WTC11 (cell line): ENCODE measurements at regions not wholly inside any gene's neighbourhood (a gene's known extent, or its start where the extent isn't known, plus 50 kb on each side); places are given as distances from the start of the nearest gene placed in this dataset.

ENCODE experiments used
- ATAC-seq: fragments of 200-7000 bp; cut with Tn5 transposase; 2 replicates; pipeline ENCODE4 v1.10.0; 2021; ENCODE audit warnings: mild to moderate bottlenecking, moderate library complexity
- CTCF ChIA-PET: fragments of 300-600 bp; sonication (Branson Sonifier 250); formaldehyde crosslinking; loops from one replicate; lab custom pipeline; 2021; ENCODE audit warnings: antibody characterized with exemption; lab: Charles Lee
- POLR2A ChIA-PET: fragments of 350-600 bp; sonication (Branson Sonifier 250); formaldehyde crosslinking; loops from one replicate; lab custom pipeline; 2021; ENCODE audit warnings: antibody characterized with exemption; lab: Charles Lee
- DNase-seq: peaks from one replicate; pipeline ENCODE4 v3.0.0; 2021; ENCODE audit warnings: low spot score
- H3K27ac Mint-ChIP-seq: 2 replicates; pipeline ENCODE4 v1.8.0; 2021; ENCODE audit warnings: mixed read lengths
- H3K27me3 Mint-ChIP-seq: 2 replicates; pipeline ENCODE4 v1.8.0; 2021; ENCODE audit warnings: low read depth, mild to moderate bottlenecking, moderate library complexity, mixed read lengths
- H3K36me3 Mint-ChIP-seq: 2 replicates; pipeline ENCODE4 v1.8.0; 2021; ENCODE audit warnings: mixed read lengths
- H3K4me1 Mint-ChIP-seq: 2 replicates; pipeline ENCODE4 v1.8.0; 2022; ENCODE audit warnings: mixed read lengths
- H3K4me3 Mint-ChIP-seq: 2 replicates; pipeline ENCODE4 v1.8.0; 2021; ENCODE audit warnings: mild to moderate bottlenecking, moderate library complexity, mixed read lengths
- H3K9me3 Mint-ChIP-seq: 2 replicates; pipeline ENCODE4 v1.8.0; 2021; ENCODE audit warnings: mixed read lengths
- ATF1 ChIP-seq: sonication (generic); formaldehyde crosslinking; IDR thresholded peaks from 2 replicates; pipeline ENCODE4 v1.8.1; 2023; ENCODE audit warnings: mild to moderate bottlenecking, moderate library complexity, missing genetic modification reagents
- CBFB ChIP-seq: sonication (generic); formaldehyde crosslinking; IDR thresholded peaks from 2 replicates; pipeline ENCODE4 v1.8.1; 2022; ENCODE audit warnings: mild to moderate bottlenecking, low read depth, missing genetic modification reagents
- ETV6 ChIP-seq: sonication (generic); formaldehyde crosslinking; IDR thresholded peaks from 2 replicates; pipeline ENCODE4 v1.8.1; 2022; ENCODE audit warnings: mild to moderate bottlenecking, missing genetic modification reagents
- FOXK1 ChIP-seq: sonication (generic); formaldehyde crosslinking; IDR thresholded peaks from 2 replicates; pipeline ENCODE4 v1.8.0; 2022; ENCODE audit warnings: mild to moderate bottlenecking, moderate library complexity, missing genetic modification reagents
- FOXP1 ChIP-seq: sonication (generic); formaldehyde crosslinking; IDR thresholded peaks from 2 replicates; pipeline ENCODE4 v1.8.0; 2022; ENCODE audit warnings: missing genetic modification reagents, mild to moderate bottlenecking, moderate library complexity, borderline replicate concordance
- GTF2I ChIP-seq: fragments of 250-450 bp; sonication (Bioruptor Pico); conservative IDR thresholded peaks from 2 replicates; pipeline ENCODE4 v1.4.0; 2021; ENCODE audit warnings: mild to moderate bottlenecking
- NFYB ChIP-seq: sonication (generic); formaldehyde crosslinking; conservative IDR thresholded peaks from 2 replicates; pipeline ENCODE4 v1.8.0; 2022; ENCODE audit warnings: low read depth, missing genetic modification reagents
- NR1H2 ChIP-seq: sonication (generic); formaldehyde crosslinking; IDR thresholded peaks from 2 replicates; pipeline ENCODE4 v1.9.0; 2021; ENCODE audit warnings: mild to moderate bottlenecking, moderate library complexity, missing genetic modification reagents
- NR3C1 ChIP-seq: sonication (generic); formaldehyde crosslinking; conservative IDR thresholded peaks from 2 replicates; pipeline ENCODE4 v1.8.1; 2023; ENCODE audit warnings: low read depth, mild to moderate bottlenecking, missing genetic modification reagents
- OVOL2 ChIP-seq: fragments of 250-450 bp; sonication (Bioruptor Pico); IDR thresholded peaks from 2 replicates; pipeline ENCODE4 v1.9.0; 2021; ENCODE audit warnings: mild to moderate bottlenecking, borderline replicate concordance
- PRRX2 ChIP-seq: fragments of 250-450 bp; sonication (Bioruptor Pico); IDR thresholded peaks from 2 replicates; pipeline ENCODE4 v1.8.0; 2021; ENCODE audit warnings: mild to moderate bottlenecking
- SOX15 ChIP-seq: fragments of 250-450 bp; sonication (Bioruptor Pico); IDR thresholded peaks from 2 replicates; pipeline ENCODE4 v1.9.0; 2021; ENCODE audit warnings: mild to moderate bottlenecking
- SP1 ChIP-seq: sonication (generic); formaldehyde crosslinking; conservative IDR thresholded peaks from 2 replicates; pipeline ENCODE4 v1.8.1; 2022; ENCODE audit warnings: missing genetic modification reagents
- TEAD1 ChIP-seq: sonication (generic); formaldehyde crosslinking; IDR thresholded peaks from 2 replicates; pipeline ENCODE4 v1.8.0; 2022; ENCODE audit warnings: mild to moderate bottlenecking, missing genetic modification reagents
- TP53 ChIP-seq: sonication (generic); formaldehyde crosslinking; IDR thresholded peaks from 2 replicates; pipeline ENCODE4 v1.8.1; 2023; ENCODE audit warnings: mild to moderate bottlenecking, missing genetic modification reagents
- ZNF138 ChIP-seq: sonication (generic); formaldehyde crosslinking; conservative IDR thresholded peaks from 2 replicates; pipeline ENCODE4 v1.8.1; 2022; ENCODE audit warnings: mild to moderate bottlenecking, moderate library complexity, missing genetic modification reagents
- ZNF263 ChIP-seq: sonication (generic); formaldehyde crosslinking; IDR thresholded peaks from 2 replicates; pipeline ENCODE4 v1.8.1; 2022; ENCODE audit warnings: low read depth, mild to moderate bottlenecking, moderate library complexity, missing genetic modification reagents
- ZNF396 ChIP-seq: fragments of 250-450 bp; sonication (Bioruptor Pico); IDR thresholded peaks from 2 replicates; pipeline ENCODE4 v1.8.0; 2021; ENCODE audit warnings: mild to moderate bottlenecking, moderate library complexity, borderline replicate concordance
- TF ChIP-seq, protein P1 (sequence below): sonication (generic); formaldehyde crosslinking; IDR thresholded peaks from 2 replicates; pipeline ENCODE4 v1.8.1; 2023; ENCODE audit warnings: mild to moderate bottlenecking, missing genetic modification reagents
- TF ChIP-seq, protein P2 (sequence below): fragments of 250-450 bp; sonication (Bioruptor Pico); IDR thresholded peaks from 2 replicates; pipeline ENCODE4 v1.9.0; 2021; ENCODE audit warnings: mild to moderate bottlenecking
- TF ChIP-seq, protein P3 (sequence below): sonication (generic); formaldehyde crosslinking; conservative IDR thresholded peaks from 2 replicates; pipeline ENCODE4 v1.8.1; 2022; ENCODE audit warnings: mild to moderate bottlenecking, missing genetic modification reagents
- TF ChIP-seq, protein P4 (sequence below): sonication (generic); formaldehyde crosslinking; IDR thresholded peaks from 2 replicates; pipeline ENCODE4 v1.8.0; 2022; ENCODE audit warnings: mild to moderate bottlenecking, missing genetic modification reagents
- TF ChIP-seq, protein P5 (sequence below): sonication (generic); formaldehyde crosslinking; IDR thresholded peaks from 2 replicates; pipeline ENCODE4 v1.8.0; 2023; ENCODE audit warnings: missing genetic modification reagents
- TF ChIP-seq, protein P6 (sequence below): sonication (generic); formaldehyde crosslinking; conservative IDR thresholded peaks from 2 replicates; pipeline ENCODE4 v1.8.1; 2023; ENCODE audit warnings: mild to moderate bottlenecking, low read depth, missing genetic modification reagents, moderate library complexity
- TF ChIP-seq, protein P7 (sequence below): sonication (generic); formaldehyde crosslinking; IDR thresholded peaks from 2 replicates; pipeline ENCODE4 v1.8.0; 2022; ENCODE audit warnings: mild to moderate bottlenecking, missing genetic modification reagents

DNA sequence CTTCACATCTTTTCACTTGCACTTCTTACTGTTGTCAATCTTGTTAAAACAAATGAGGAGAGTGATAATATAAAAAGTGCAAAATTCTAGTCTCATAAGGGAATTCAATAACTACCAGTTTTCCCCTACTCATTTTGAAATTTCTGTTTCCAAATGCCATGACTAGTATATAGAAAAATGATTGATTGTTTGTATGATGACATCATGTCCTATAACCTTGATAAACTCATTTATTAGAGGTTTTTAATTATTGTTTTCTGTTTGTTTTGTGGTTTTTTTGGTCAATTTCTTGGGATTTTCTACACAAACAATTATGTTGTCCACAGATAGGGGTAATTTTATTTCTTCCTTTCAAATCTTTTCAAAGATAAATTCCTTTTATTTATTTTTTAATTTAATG lies 559.1 kb downstream of the TLL1 start:
- peaks cover 3% of the 10 kb centered on the region for H3K4me1 Mint-ChIP-seq

DNA sequence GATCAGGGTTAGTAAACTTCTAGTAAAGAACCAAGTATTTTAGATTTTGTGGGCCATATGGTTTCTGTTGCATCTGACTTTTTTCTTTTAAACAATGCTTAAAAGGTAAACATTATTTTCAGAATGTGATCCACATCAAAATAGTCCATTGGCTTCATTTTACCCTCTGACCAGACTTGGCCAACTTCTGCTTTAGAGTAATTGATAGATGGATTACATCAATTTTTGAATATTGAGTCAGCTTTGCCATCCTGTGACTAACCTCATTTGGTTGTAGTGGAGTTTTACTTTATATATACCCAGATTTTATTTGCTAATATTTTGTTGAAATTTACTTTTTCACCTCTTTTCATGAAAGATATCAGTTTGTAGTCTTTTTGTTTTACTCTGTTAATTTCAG lies 559.8 kb downstream of the TLL1 start:
- no peaks in the 10 kb centered on the region for H3K36me3 Mint-ChIP-seq
- no peak for ATAC-seq
- no peaks in the 10 kb centered on the region for H3K27me3 Mint-ChIP-seq
- no peak for DNase-seq
- no peak overlapping the region for H3K4me3 Mint-ChIP-seq
- H3K27ac Mint-ChIP-seq = no peak overlapping the region
- peaks cover 3% of the 10 kb centered on the region; the same call in 1 of the 2 replicates for H3K4me1 Mint-ChIP-seq
- CTCF ChIA-PET = no interaction called here
- no peaks in the 10 kb centered on the region for H3K9me3 Mint-ChIP-seq
- POLR2A ChIA-PET = no interaction called here
- TF ChIP-seq, protein P1, sequence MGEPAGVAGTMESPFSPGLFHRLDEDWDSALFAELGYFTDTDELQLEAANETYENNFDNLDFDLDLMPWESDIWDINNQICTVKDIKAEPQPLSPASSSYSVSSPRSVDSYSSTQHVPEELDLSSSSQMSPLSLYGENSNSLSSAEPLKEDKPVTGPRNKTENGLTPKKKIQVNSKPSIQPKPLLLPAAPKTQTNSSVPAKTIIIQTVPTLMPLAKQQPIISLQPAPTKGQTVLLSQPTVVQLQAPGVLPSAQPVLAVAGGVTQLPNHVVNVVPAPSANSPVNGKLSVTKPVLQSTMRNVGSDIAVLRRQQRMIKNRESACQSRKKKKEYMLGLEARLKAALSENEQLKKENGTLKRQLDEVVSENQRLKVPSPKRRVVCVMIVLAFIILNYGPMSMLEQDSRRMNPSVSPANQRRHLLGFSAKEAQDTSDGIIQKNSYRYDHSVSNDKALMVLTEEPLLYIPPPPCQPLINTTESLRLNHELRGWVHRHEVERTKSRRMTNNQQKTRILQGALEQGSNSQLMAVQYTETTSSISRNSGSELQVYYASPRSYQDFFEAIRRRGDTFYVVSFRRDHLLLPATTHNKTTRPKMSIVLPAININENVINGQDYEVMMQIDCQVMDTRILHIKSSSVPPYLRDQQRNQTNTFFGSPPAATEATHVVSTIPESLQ (CRISPR knock-in tag) = no peak
- TF ChIP-seq PRRX2 (CRISPR knock-in tag) = no peak
- no peak for TF ChIP-seq OVOL2 (CRISPR knock-in tag)
- no peak for TF ChIP-seq ETV6
- no peak for TF ChIP-seq CBFB (CRISPR knock-in tag)
- no peak for TF ChIP-seq TP53 (CRISPR knock-in tag)
- TF ChIP-seq TEAD1 = no peak
- TF ChIP-seq NFYB (CRISPR knock-in tag) = no peak
- no peak for TF ChIP-seq FOXP1 (CRISPR knock-in tag)
- TF ChIP-seq, protein P2, sequence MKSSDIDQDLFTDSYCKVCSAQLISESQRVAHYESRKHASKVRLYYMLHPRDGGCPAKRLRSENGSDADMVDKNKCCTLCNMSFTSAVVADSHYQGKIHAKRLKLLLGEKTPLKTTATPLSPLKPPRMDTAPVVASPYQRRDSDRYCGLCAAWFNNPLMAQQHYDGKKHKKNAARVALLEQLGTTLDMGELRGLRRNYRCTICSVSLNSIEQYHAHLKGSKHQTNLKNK (CRISPR knock-in tag) = no peak
- no peak for TF ChIP-seq NR3C1 (CRISPR knock-in tag)
- no peak for TF ChIP-seq SP1 (CRISPR knock-in tag)
- no peak for TF ChIP-seq FOXK1 (CRISPR knock-in tag)
- TF ChIP-seq ZNF138 (CRISPR knock-in tag) = no peak
- TF ChIP-seq, protein P3, sequence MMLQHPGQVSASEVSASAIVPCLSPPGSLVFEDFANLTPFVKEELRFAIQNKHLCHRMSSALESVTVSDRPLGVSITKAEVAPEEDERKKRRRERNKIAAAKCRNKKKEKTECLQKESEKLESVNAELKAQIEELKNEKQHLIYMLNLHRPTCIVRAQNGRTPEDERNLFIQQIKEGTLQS (CRISPR knock-in tag) = no peak
- no peak for TF ChIP-seq NR1H2 (CRISPR knock-in tag)
- TF ChIP-seq, protein P4, sequence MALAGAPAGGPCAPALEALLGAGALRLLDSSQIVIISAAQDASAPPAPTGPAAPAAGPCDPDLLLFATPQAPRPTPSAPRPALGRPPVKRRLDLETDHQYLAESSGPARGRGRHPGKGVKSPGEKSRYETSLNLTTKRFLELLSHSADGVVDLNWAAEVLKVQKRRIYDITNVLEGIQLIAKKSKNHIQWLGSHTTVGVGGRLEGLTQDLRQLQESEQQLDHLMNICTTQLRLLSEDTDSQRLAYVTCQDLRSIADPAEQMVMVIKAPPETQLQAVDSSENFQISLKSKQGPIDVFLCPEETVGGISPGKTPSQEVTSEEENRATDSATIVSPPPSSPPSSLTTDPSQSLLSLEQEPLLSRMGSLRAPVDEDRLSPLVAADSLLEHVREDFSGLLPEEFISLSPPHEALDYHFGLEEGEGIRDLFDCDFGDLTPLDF (CRISPR knock-in tag) = no peak
- TF ChIP-seq ATF1 (CRISPR knock-in tag) = no peak

More for the DNA sequence above, 559.1 kb downstream of the TLL1 start:
- H3K36me3 Mint-ChIP-seq = no peaks in the 10 kb centered on the region
- no peak overlapping the region for H3K4me3 Mint-ChIP-seq
- CTCF ChIA-PET = no interaction called here
- TF ChIP-seq, protein P5, sequence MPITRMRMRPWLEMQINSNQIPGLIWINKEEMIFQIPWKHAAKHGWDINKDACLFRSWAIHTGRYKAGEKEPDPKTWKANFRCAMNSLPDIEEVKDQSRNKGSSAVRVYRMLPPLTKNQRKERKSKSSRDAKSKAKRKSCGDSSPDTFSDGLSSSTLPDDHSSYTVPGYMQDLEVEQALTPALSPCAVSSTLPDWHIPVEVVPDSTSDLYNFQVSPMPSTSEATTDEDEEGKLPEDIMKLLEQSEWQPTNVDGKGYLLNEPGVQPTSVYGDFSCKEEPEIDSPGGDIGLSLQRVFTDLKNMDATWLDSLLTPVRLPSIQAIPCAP (CRISPR knock-in tag) = no peak
- TF ChIP-seq, protein P6, sequence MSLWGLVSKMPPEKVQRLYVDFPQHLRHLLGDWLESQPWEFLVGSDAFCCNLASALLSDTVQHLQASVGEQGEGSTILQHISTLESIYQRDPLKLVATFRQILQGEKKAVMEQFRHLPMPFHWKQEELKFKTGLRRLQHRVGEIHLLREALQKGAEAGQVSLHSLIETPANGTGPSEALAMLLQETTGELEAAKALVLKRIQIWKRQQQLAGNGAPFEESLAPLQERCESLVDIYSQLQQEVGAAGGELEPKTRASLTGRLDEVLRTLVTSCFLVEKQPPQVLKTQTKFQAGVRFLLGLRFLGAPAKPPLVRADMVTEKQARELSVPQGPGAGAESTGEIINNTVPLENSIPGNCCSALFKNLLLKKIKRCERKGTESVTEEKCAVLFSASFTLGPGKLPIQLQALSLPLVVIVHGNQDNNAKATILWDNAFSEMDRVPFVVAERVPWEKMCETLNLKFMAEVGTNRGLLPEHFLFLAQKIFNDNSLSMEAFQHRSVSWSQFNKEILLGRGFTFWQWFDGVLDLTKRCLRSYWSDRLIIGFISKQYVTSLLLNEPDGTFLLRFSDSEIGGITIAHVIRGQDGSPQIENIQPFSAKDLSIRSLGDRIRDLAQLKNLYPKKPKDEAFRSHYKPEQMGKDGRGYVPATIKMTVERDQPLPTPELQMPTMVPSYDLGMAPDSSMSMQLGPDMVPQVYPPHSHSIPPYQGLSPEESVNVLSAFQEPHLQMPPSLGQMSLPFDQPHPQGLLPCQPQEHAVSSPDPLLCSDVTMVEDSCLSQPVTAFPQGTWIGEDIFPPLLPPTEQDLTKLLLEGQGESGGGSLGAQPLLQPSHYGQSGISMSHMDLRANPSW = no peak
- TF ChIP-seq, protein P7, sequence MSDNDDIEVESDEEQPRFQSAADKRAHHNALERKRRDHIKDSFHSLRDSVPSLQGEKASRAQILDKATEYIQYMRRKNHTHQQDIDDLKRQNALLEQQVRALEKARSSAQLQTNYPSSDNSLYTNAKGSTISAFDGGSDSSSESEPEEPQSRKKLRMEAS (CRISPR knock-in tag) = no peak
- TF ChIP-seq ZNF138 (CRISPR knock-in tag) = no peak
- no peak for TF ChIP-seq ZNF263 (CRISPR knock-in tag)
- no peak for TF ChIP-seq ZNF396 (CRISPR knock-in tag)
- TF ChIP-seq SOX15 (CRISPR knock-in tag) = no peak
- TF ChIP-seq GTF2I (CRISPR knock-in tag) = no peak
- DNase-seq (no peak), ATAC-seq (no peak)
- no peak overlapping the region for H3K27ac Mint-ChIP-seq
- H3K27me3 Mint-ChIP-seq = no peaks in the 10 kb centered on the region
- H3K9me3 Mint-ChIP-seq = no peaks in the 10 kb centered on the region
- POLR2A ChIA-PET = no interaction called here
